ENCODE measurements at regions not wholly inside any gene's neighbourhood (a gene's known extent, or its start where the extent isn't known, plus 50 kb on each side); places are given as distances from the start of the nearest gene placed in this dataset.

GRCh38 chr9:117549444-117549843 lies 134.6 kb upstream of the ASTN2 start:
- H3K36me3 ChIP-seq (replicated peaks; ENCODE audit: insufficient read depth, low read depth): no peaks in the 10 kb centered on the region
- no peak overlapping the region for H3K4me2 ChIP-seq
- no peak overlapping the region for H3K27ac ChIP-seq
- DNase-seq (ENCODE audit: low spot score): no peak
- no peaks in the 10 kb centered on the region for H3K4me1 ChIP-seq (ENCODE audit: insufficient read depth)
- H3K4me3 ChIP-seq: no peak overlapping the region
- no peaks in the 10 kb centered on the region for H4K20me1 ChIP-seq (ENCODE audit: insufficient read depth, poor library complexity, severe bottlenecking)
- no peak for TF ChIP-seq EZH2phosphoT487 (IDR thresholded peaks at IDR 0.05; ENCODE audit: low read depth, severe bottlenecking, unreplicated experiment)
- no peak for TF ChIP-seq EZH2 (IDR thresholded peaks at IDR 0.05; ENCODE audit: borderline replicate concordance)
- TF ChIP-seq, protein P1, sequence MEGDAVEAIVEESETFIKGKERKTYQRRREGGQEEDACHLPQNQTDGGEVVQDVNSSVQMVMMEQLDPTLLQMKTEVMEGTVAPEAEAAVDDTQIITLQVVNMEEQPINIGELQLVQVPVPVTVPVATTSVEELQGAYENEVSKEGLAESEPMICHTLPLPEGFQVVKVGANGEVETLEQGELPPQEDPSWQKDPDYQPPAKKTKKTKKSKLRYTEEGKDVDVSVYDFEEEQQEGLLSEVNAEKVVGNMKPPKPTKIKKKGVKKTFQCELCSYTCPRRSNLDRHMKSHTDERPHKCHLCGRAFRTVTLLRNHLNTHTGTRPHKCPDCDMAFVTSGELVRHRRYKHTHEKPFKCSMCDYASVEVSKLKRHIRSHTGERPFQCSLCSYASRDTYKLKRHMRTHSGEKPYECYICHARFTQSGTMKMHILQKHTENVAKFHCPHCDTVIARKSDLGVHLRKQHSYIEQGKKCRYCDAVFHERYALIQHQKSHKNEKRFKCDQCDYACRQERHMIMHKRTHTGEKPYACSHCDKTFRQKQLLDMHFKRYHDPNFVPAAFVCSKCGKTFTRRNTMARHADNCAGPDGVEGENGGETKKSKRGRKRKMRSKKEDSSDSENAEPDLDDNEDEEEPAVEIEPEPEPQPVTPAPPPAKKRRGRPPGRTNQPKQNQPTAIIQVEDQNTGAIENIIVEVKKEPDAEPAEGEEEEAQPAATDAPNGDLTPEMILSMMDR (IDR thresholded peaks at IDR 0.05; ENCODE audit: poor library complexity): no peak
- H3K9me2 ChIP-seq (replicated peaks; ENCODE audit: insufficient read depth): no peaks in the 10 kb centered on the region
- WGBS (ENCODE audit: low lambda C conversion rate, missing lambda C conversion rate): 57% methylated on average over 3 of the region's 3 CpGs
- no peaks in the 10 kb centered on the region for H3K27me3 ChIP-seq
- no peaks in the 10 kb centered on the region for H3K9me3 ChIP-seq (ENCODE audit: low read depth)
- no peaks in the 10 kb centered on the region for H3K79me2 ChIP-seq
- no peak overlapping the region for H2AFZ ChIP-seq

DNA sequence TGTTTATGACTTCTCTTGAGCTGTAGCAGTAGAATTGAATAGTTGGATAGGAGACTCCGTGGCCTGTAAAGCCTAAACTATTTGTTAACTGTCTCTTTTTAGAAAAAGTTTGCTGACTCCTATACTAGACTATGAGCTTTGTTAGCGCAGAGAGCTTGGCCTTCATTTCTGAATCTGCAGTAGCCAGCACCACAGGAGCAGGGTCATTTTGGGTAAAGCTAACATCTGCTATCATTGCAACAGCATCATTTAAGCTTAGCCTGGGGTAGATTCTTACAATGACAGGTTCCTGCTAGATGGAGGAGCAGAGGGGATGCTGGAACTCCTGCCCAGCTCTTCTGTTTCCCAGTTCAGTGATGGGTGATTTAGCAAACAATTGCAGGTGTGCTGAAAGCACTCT lies 133.7 kb upstream of the ASTN2 start:
- H3K9me2 ChIP-seq (replicated peaks; ENCODE audit: insufficient read depth): no peaks in the 10 kb centered on the region
- H3K4me3 ChIP-seq: no peak overlapping the region
- no peaks in the 10 kb centered on the region for H3K36me3 ChIP-seq (replicated peaks; ENCODE audit: insufficient read depth, low read depth)
- H2AFZ ChIP-seq: no peak overlapping the region
- 78% methylated on average over 2 of the region's 2 CpGs for WGBS (ENCODE audit: low lambda C conversion rate, missing lambda C conversion rate)
- H3K79me2 ChIP-seq: no peaks in the 10 kb centered on the region
- H3K9me3 ChIP-seq (ENCODE audit: low read depth): no peaks in the 10 kb centered on the region
- no peak overlapping the region for H3K27ac ChIP-seq
- TF ChIP-seq EZH2phosphoT487 (IDR thresholded peaks at IDR 0.05; ENCODE audit: low read depth, severe bottlenecking, unreplicated experiment) (no peak), EZH2 (IDR thresholded peaks at IDR 0.05; ENCODE audit: borderline replicate concordance) (no peak)
- TF ChIP-seq, protein P1 (IDR thresholded peaks at IDR 0.05; ENCODE audit: poor library complexity): no peak
- H4K20me1 ChIP-seq (ENCODE audit: insufficient read depth, poor library complexity, severe bottlenecking): no peaks in the 10 kb centered on the region
- H3K4me2 ChIP-seq: no peak overlapping the region
- H3K4me1 ChIP-seq (ENCODE audit: insufficient read depth): no peaks in the 10 kb centered on the region
- no peak for DNase-seq (ENCODE audit: low spot score)
- H3K27me3 ChIP-seq: no peaks in the 10 kb centered on the region

- H3K4me1 ChIP-seq (ENCODE audit: insufficient read depth): no peaks in the 10 kb centered on the region
- no peaks in the 10 kb centered on the region for H3K9me3 ChIP-seq (ENCODE audit: low read depth)
- H2AFZ ChIP-seq: no peak overlapping the region
- no peaks in the 10 kb centered on the region for H3K27me3 ChIP-seq
- no peaks in the 10 kb centered on the region for H3K79me2 ChIP-seq
- TF ChIP-seq EZH2 (IDR thresholded peaks at IDR 0.05; ENCODE audit: borderline replicate concordance) (no peak), EZH2phosphoT487 (IDR thresholded peaks at IDR 0.05; ENCODE audit: low read depth, severe bottlenecking, unreplicated experiment) (no peak)
- TF ChIP-seq, protein P1 (IDR thresholded peaks at IDR 0.05; ENCODE audit: poor library complexity): no peak
- no peak overlapping the region for H3K27ac ChIP-seq
- H3K36me3 ChIP-seq (replicated peaks; ENCODE audit: insufficient read depth, low read depth): no peaks in the 10 kb centered on the region
- no peak for DNase-seq (ENCODE audit: low spot score)
- H3K4me2 ChIP-seq: peak overlapping the region; percentile 69
- 76% methylated on average over 3 of the region's 3 CpGs for WGBS (ENCODE audit: low lambda C conversion rate, missing lambda C conversion rate)
- no peaks in the 10 kb centered on the region for H3K9me2 ChIP-seq (replicated peaks; ENCODE audit: insufficient read depth)
- no peaks in the 10 kb centered on the region for H4K20me1 ChIP-seq (ENCODE audit: insufficient read depth, poor library complexity, severe bottlenecking)
- no peak overlapping the region for H3K4me3 ChIP-seq
Observed at GRCh38 chr9:117547904-117548303, 133.0 kb upstream of the ASTN2 start.

Measured in hepatocyte (in vitro differentiated cells).